ENCODE measurements at regions not wholly inside any gene's neighbourhood (a gene's known extent, or its start where the extent isn't known, plus 50 kb on each side); places are given as distances from the start of the nearest gene placed in this dataset.

GRCh38 chr2:225184948-225185347 is 142.7 kb upstream of the DOCK10 start:
- TF ChIP-seq CTCF (IDR thresholded peaks at IDR 0.05; ENCODE audit: extremely low read depth, missing control alignments): no peak
- no peak for DNase-seq (ENCODE audit: low spot score)

- no peak for DNase-seq (ENCODE audit: low spot score)
Observed at GRCh38 chr2:225182126-225182525, 139.9 kb upstream of the DOCK10 start.

GRCh38 chr2:225177098-225177497 is 134.8 kb upstream of the DOCK10 start:
- DNase-seq (ENCODE audit: low spot score): no peak
- no peak for TF ChIP-seq CTCF (IDR thresholded peaks at IDR 0.05; ENCODE audit: extremely low read depth, missing control alignments)

More at GRCh38 chr2:225182126-225182525, 139.9 kb upstream of the DOCK10 start:
- TF ChIP-seq CTCF (IDR thresholded peaks at IDR 0.05; ENCODE audit: extremely low read depth, missing control alignments): no peak

- no peak for DNase-seq (ENCODE audit: low spot score)
- TF ChIP-seq CTCF (IDR thresholded peaks at IDR 0.05; ENCODE audit: extremely low read depth, missing control alignments): no peak
Observed at GRCh38 chr2:225173909-225174308, 131.6 kb upstream of the DOCK10 start.

- no peak for DNase-seq (ENCODE audit: low spot score)
- no peak for TF ChIP-seq CTCF (IDR thresholded peaks at IDR 0.05; ENCODE audit: extremely low read depth, missing control alignments)
Observed at GRCh38 chr2:225171350-225171749, 129.1 kb upstream of the DOCK10 start.

GRCh38 chr2:225170162-225170561 is 127.9 kb upstream of the DOCK10 start:
- TF ChIP-seq CTCF (IDR thresholded peaks at IDR 0.05; ENCODE audit: extremely low read depth, missing control alignments): no peak

GRCh38 chr2:225169396-225169795 is 127.1 kb upstream of the DOCK10 start:
- DNase-seq (ENCODE audit: low spot score): no peak
- no peak for TF ChIP-seq CTCF (IDR thresholded peaks at IDR 0.05; ENCODE audit: extremely low read depth, missing control alignments)

More at GRCh38 chr2:225170162-225170561, 127.9 kb upstream of the DOCK10 start:
- no peak for DNase-seq (ENCODE audit: low spot score)
